ENCODE measurements at regions not wholly inside any gene's neighbourhood (a gene's known extent, or its start where the extent isn't known, plus 50 kb on each side); places are given as distances from the start of the nearest gene placed in this dataset.

- TF ChIP-seq POLR2A (IDR thresholded peaks at IDR 0.05) (no peak), CTCF (IDR thresholded peaks at IDR 0.05) (no peak)
Measured at GRCh38 chr14:87877877-87878276, 115.1 kb downstream of the GALC start.
